IMR-90 (cell line): ENCODE measurements at regions not wholly inside any gene's neighbourhood (a gene's known extent, or its start where the extent isn't known, plus 50 kb on each side); places are given as distances from the start of the nearest gene placed in this dataset.

Experiments
- RCOR1 ChIP-seq: IDR thresholded peaks from 2 replicates; pipeline ENCODE4 v1.6.1; 2012; ENCODE audit warnings: mild to moderate bottlenecking, low read length, improper control_type of control experiment; ENCODE audit not compliant: insufficient replicate concordance
- TF ChIP-seq, protein P1 (sequence below): conservative IDR thresholded peaks from 2 replicates; pipeline ENCODE4 v1.5.1; 2012; ENCODE audit warnings: mild to moderate bottlenecking, low read depth, low read length, improper control_type of control experiment

DNA sequence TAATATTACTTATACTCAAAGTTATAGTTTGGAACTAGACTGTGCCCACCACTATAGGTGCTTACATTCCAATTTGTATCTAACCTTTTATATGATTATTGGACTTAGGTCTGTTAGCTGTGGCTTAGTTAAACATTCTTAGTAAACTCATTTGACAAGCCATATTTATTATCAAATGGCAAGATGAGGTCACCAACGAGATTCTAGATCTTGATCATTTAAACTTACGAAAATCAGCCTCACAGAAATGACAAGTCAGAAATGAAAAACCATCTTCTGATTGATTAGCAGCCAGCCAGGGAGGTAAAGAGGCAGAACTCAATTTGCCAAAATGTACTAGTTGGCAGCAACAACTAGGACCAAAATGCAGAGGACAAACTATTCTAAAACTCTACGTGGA, 100.4 kb upstream of the STK17B start:
- TF ChIP-seq, protein P1, sequence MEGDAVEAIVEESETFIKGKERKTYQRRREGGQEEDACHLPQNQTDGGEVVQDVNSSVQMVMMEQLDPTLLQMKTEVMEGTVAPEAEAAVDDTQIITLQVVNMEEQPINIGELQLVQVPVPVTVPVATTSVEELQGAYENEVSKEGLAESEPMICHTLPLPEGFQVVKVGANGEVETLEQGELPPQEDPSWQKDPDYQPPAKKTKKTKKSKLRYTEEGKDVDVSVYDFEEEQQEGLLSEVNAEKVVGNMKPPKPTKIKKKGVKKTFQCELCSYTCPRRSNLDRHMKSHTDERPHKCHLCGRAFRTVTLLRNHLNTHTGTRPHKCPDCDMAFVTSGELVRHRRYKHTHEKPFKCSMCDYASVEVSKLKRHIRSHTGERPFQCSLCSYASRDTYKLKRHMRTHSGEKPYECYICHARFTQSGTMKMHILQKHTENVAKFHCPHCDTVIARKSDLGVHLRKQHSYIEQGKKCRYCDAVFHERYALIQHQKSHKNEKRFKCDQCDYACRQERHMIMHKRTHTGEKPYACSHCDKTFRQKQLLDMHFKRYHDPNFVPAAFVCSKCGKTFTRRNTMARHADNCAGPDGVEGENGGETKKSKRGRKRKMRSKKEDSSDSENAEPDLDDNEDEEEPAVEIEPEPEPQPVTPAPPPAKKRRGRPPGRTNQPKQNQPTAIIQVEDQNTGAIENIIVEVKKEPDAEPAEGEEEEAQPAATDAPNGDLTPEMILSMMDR, result no peak
- TF ChIP-seq RCOR1, result no peak
